Duodenal mucosa (tissue), 2 donors: ENCODE measurements at regions not wholly inside any gene's neighbourhood (a gene's known extent, or its start where the extent isn't known, plus 50 kb on each side); places are given as distances from the start of the nearest gene placed in this dataset.

Experiments used
- H3K27ac ChIP-seq: one replicate; pipeline ENCODE4 v1.7.0; 2013; ENCODE audit warnings: low read depth, low read length
- H3K27me3 ChIP-seq, 2 donors: one replicate each; pipeline ENCODE4 v1.7.0; 2013; ENCODE audit warnings: low read length in 2 of 2, control low read depth in 1 of 2; ENCODE audit not compliant: insufficient read depth in 2 of 2, control insufficient read depth in 1 of 2
- H3K36me3 ChIP-seq, 2 donors: one replicate each; pipeline ENCODE4 v1.7.0; 2013; ENCODE audit warnings: low read length in 2 of 2, control low read depth in 1 of 2; ENCODE audit not compliant: insufficient read depth in 2 of 2, control insufficient read depth in 1 of 2
- H3K4me1 ChIP-seq, 2 donors: one replicate each; pipeline ENCODE4 v1.7.0; 2013; ENCODE audit warnings: low read length in 2 of 2, control low read depth in 1 of 2; ENCODE audit not compliant: insufficient read depth in 2 of 2, control insufficient read depth in 1 of 2
- H3K4me3 ChIP-seq, 2 donors: one replicate each; pipeline ENCODE4 v1.7.0; 2013; ENCODE audit warnings: low read length in 2 of 2, low read depth in 1 of 2
- H3K9ac ChIP-seq, 2 donors: one replicate each; pipeline ENCODE4 v1.7.0; 2013; ENCODE audit warnings: low read length in 2 of 2, low read depth in 1 of 2
- H3K9me3 ChIP-seq, 2 donors: one replicate each; pipeline ENCODE4 v1.7.0; 2013; ENCODE audit warnings: low read length in 2 of 2, control low read depth in 1 of 2; ENCODE audit not compliant: control insufficient read depth in 1 of 2

DNA sequence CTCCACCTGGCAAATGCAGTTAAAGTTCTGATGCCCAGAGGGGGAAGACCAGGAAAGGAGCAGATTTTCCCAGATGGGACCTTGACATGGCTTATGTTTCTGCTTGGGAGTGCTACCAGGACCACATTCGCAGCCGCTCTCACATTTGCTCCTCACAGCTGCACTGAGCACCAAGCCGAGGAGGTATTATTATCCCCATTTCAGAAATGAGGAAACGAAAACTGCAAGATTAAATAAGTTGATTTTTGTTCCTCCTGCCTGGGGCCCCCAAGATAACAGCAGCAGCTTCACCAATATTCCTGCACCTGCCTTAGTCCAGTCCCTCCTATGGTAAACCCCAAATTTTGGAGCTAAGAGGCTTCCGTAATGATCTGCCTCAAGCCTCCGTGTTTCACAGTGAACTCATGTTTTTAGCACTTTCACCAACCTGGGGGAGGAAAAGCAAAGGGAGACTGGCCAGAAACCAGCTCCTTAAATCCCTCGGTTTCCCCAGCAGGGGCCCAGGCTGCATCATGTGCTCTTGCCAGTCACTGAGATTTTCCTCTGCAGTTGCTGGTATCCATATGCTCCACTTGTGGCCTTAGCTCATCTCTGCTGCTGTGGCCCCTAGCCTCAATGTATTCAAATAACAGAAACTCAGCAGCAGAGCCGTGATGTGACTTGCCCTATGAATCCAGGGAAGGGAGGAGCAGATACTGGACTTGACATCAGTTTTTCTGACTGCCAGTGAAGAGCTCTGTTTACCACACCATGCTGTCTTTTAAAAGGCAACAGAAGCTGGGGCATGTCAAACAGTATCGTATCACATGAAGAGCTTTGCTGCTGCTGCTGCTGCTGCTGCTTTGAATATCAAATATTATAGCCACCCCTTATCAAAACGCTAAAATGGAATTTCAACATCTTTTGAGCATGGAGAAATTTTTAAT is 95.5 kb upstream of the KLHL13 start:
- H3K4me3 ChIP-seq, result no peak overlapping the region
- H3K9ac ChIP-seq, result no peak overlapping the region
- no peak overlapping the region for H3K27ac ChIP-seq
- no peaks in the 10 kb centered on the region for H3K27me3 ChIP-seq
- no peaks in the 10 kb centered on the region for H3K36me3 ChIP-seq
- no peaks in the 10 kb centered on the region for H3K9me3 ChIP-seq
- peaks cover 0 to 5% of the 10 kb centered on the region in 2 donors for H3K4me1 ChIP-seq

DNA sequence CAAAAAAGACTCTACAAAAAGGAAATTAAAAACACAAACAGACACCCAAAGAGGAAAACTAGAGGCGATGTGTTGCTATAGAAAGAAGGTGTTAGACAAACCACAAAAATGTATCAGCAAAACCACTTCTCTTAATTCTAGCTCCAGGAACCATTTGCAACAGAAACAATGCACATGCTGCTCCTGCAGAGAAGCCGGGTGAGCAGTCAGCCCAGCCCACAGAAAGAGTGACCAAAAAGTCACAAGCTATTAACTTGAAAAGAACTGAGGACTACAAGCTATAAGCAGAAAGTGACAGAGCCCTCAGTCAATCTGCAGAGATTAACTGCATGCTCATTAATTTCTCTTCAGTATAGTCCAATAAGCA is 96.2 kb upstream of the KLHL13 start:
- Histone ChIP-seq H3K4me1 (peaks cover 0 to 5% of the 10 kb centered on the region in 2 donors), H3K36me3 (no peaks in the 10 kb centered on the region), H3K27me3 (no peaks in the 10 kb centered on the region), H3K4me3 (no peak overlapping the region), H3K9me3 (no peaks in the 10 kb centered on the region), H3K9ac (no peak overlapping the region), H3K27ac (no peak overlapping the region)

DNA sequence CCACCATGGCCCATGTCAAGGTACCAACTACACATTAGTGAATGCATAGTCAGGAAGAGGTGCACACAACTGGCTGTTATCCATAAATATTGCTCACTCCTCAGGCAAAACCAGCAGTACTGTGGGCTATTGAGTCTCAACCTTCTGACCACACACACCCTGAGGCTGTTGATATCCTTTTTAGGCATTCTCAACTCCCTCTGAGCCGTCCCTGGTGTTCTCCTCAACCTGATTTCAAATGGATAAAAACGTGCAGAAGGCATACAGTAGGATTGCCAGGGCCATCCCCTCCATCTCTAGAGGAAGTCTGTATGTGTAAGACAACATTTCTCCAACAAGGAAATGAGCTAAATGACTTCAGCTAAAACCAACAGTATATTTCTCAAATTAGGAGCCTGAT is 98.7 kb upstream of the KLHL13 start:
- no peak overlapping the region for H3K4me3 ChIP-seq
- no peaks in the 10 kb centered on the region for H3K27me3 ChIP-seq

DNA sequence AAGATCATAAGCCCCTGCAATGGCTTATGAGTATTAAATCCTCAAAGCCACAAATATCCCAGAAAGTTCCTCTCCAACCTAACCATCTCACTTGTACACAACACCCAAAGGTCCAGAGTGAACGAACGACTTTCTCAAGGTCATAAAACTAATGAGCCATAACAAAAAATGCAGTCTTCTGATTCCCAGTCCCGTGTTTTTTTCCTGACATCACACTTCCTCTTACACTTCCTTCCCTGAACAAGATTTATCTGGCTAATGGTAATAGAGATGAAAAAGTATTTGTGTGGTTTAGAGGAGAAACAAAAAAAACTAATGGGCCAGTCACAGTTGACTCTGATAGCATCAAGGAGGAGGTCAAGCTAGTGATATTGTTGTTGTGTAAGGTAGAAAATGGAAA is 99.5 kb upstream of the KLHL13 start:
- Histone ChIP-seq H3K9ac (no peak overlapping the region), H3K36me3 (no peaks in the 10 kb centered on the region), H3K4me3 (no peak overlapping the region), H3K9me3 (no peaks in the 10 kb centered on the region), H3K4me1 (no peaks in the 10 kb centered on the region), H3K27me3 (no peaks in the 10 kb centered on the region), H3K27ac (no peak overlapping the region)

More for the DNA sequence above, 98.7 kb upstream of the KLHL13 start:
- Histone ChIP-seq H3K4me1 (no peaks in the 10 kb centered on the region), H3K36me3 (no peaks in the 10 kb centered on the region), H3K9me3 (no peaks in the 10 kb centered on the region), H3K9ac (no peak overlapping the region), H3K27ac (no peak overlapping the region)

DNA sequence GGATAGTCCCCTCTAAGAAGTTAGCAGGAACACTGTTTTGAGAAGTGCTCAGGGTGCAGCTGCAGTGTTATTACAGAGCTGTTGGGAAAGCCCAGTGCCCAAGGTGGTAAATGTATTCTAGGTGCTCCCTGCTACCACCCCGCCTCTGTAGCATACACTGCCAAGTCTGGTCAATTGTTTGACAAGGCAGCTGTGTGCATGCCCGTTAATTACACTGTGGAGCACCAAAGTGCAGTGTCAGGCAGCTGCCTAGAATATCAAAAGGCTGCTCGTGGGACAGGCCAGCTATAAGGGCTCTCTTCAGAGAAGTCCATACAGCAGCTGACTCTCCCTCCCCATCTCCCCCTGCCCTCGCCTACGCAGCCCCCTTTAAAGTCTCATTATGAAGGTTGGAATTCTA is 99.9 kb upstream of the KLHL13 start:
- no peaks in the 10 kb centered on the region for H3K4me1 ChIP-seq
- H3K9me3 ChIP-seq, result no peaks in the 10 kb centered on the region
- no peak overlapping the region for H3K9ac ChIP-seq
- H3K27ac ChIP-seq, result peak overlapping the region; percentile 20
- H3K4me3 ChIP-seq, result no peak overlapping the region
- H3K27me3 ChIP-seq, result no peaks in the 10 kb centered on the region
- no peaks in the 10 kb centered on the region for H3K36me3 ChIP-seq

DNA sequence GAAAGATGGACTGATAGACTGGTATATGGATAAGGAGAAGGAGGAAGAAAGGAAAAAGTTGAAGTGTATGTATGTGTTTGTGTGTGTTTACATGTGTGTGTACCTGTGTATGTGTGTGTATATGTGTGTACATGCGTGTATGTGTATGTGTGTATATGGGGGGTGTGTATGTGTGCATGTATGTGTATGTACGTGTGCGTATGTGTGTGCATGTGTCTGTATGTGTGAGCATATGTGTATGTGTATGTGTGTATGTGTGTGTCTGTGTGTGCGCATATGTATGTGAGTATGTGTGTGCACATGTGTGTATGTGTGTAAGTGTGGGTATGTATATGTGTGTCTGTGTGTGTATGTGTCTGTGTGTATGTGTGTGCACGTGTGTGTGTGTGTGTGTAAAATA is 101.5 kb upstream of the KLHL13 start:
- H3K36me3 ChIP-seq, result no peaks in the 10 kb centered on the region
- H3K9ac ChIP-seq, result no peak overlapping the region
- no peaks in the 10 kb centered on the region for H3K9me3 ChIP-seq
- H3K27ac ChIP-seq, result no peak overlapping the region
- H3K27me3 ChIP-seq, result no peaks in the 10 kb centered on the region
- H3K4me3 ChIP-seq, result no peak overlapping the region
- no peaks in the 10 kb centered on the region for H3K4me1 ChIP-seq

DNA sequence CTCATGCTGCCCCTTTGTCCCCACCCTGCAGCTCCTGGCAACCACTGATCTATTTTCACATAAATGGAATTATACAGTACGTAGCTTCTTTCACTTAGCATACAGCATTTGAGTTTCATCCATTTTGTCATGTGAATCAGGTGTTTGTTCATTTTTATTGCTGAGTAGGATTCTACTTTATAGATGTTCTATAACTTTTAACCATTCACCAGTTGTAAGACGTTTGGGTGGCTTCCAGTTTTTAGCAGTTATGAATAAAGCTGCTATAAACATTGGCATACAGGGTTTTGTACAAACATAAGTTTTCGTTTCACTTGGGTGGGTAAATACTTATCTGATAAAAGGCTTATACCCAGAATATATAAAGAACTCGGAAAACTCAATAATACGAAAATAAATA is 102.3 kb upstream of the KLHL13 start:
- Histone ChIP-seq H3K27ac (no peak overlapping the region), H3K36me3 (no peaks in the 10 kb centered on the region), H3K9ac (no peak overlapping the region), H3K4me3 (no peak overlapping the region), H3K9me3 (no peaks in the 10 kb centered on the region), H3K4me1 (no peaks in the 10 kb centered on the region), H3K27me3 (no peaks in the 10 kb centered on the region)

DNA sequence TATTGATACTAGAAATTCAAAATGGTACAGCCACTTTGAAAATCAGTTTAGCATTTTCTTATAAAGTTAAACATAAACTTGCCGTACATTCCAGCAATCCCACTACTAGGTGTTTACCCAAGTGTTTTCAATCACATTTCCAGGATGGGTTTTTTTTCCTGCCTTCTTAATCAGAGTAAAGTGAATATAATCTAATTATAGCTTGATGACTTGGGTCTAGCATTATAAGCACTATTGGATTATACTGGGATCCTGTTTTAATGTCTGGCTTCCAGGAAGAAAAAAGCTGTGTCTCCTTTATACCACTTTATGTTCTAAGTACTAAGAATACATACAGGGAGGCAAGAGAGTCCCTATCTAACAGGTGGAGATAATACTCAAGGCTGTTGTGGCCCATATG is 103.3 kb upstream of the KLHL13 start:
- no peak overlapping the region for H3K27ac ChIP-seq
- H3K9me3 ChIP-seq, result no peaks in the 10 kb centered on the region
- no peak overlapping the region for H3K4me3 ChIP-seq
- no peak overlapping the region for H3K9ac ChIP-seq
- H3K4me1 ChIP-seq, result no peaks in the 10 kb centered on the region
- H3K27me3 ChIP-seq, result no peaks in the 10 kb centered on the region
- no peaks in the 10 kb centered on the region for H3K36me3 ChIP-seq

DNA sequence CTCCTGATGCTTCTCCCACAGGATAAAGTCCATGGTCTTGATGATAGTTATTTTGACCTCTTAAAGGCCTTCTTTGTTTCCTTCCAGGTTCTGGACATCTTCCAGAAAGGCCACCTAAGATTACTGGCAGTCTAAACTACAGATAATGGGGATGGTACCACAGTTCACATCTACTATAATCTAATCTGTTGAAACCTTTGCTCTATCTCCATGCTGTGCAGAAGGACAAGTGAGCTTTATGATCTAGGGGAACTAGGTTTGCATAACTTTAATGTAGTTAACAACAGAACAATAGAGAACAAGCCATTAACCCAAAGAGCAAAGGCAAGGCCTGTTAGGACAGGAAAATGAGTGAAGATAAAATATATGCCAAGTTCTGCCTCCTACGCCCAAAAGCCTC is 103.9 kb upstream of the KLHL13 start:
- Histone ChIP-seq H3K27ac (no peak overlapping the region), H3K4me1 (no peaks in the 10 kb centered on the region), H3K36me3 (no peaks in the 10 kb centered on the region), H3K9ac (no peak overlapping the region), H3K27me3 (no peaks in the 10 kb centered on the region), H3K9me3 (no peaks in the 10 kb centered on the region), H3K4me3 (no peak overlapping the region)

DNA sequence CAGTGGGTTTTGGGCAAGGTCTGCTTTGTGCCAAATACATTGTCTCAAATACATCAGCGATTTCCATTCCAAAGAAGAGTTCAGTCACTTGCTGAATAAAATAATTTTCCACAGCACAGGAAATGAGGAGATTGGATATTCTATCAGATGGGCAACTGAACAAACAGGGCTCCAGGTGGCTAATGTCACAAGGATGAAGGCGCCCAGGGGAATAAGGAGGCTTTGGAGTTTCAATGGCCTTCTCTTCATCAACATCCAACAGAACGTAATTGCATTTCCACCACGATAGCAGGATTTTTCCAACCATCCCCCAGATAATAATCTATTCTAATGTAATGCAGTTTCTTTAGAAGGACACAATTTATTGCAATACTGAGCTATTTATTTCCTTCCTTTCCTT is 104.7 kb upstream of the KLHL13 start:
- Histone ChIP-seq H3K36me3 (no peaks in the 10 kb centered on the region), H3K27me3 (no peaks in the 10 kb centered on the region), H3K9ac (no peak overlapping the region), H3K27ac (no peak overlapping the region), H3K4me3 (no peak overlapping the region), H3K4me1 (peaks cover 0 to 5% of the 10 kb centered on the region in 2 donors), H3K9me3 (no peaks in the 10 kb centered on the region)
